HG03520 (cell line): ENCODE measurements at regions not wholly inside any gene's neighbourhood (a gene's known extent, or its start where the extent isn't known, plus 50 kb on each side); places are given as distances from the start of the nearest gene placed in this dataset.

Experiments
- ATAC-seq: cut with Tn5 transposase; IDR thresholded peaks from one replicate; pipeline ENCODE4 v1.9.1; 2021; ENCODE audit warnings: mild to moderate bottlenecking, moderate library complexity; ENCODE audit not compliant: unreplicated experiment

DNA sequence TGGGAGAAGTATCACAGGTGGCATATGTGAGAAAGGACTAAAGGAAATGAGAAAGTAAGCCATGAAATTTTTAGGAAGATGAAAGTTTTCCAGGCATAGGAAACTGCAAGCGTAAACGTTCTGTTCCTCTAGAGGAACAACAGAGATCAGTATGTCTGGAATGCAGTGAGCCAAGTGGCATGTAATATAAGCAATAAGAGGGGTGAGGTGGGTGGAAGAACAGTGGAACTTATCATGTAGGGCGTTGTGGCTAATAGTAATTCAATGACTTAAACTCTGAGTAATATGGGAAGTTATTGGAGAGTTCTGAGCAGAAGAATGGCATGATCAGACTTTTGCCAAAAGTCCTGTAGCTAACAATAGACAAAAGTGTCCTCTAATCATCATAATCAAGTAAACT is 902.9 kb downstream of the EPHA3 start:
- no peak for ATAC-seq

DNA sequence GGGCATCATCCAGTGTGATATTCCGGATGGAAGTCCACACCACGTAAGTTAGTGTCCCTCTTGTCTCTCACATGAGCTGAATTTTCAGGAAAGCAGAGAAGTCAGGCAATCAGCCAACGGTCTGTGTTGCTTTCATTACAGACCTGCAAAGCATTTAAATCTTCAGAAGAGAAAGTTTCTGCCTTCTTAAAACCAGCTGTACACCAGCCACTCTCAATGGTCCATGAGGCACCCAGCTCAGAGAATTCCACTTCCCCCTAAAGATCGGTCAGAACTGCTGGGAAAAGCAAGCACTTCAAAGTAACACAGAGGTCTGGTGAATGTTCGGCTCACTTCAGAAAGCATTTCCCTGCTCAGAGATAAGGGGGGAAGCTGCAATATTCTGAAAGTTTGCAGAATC is 903.7 kb downstream of the EPHA3 start:
- ATAC-seq, result no peak

DNA sequence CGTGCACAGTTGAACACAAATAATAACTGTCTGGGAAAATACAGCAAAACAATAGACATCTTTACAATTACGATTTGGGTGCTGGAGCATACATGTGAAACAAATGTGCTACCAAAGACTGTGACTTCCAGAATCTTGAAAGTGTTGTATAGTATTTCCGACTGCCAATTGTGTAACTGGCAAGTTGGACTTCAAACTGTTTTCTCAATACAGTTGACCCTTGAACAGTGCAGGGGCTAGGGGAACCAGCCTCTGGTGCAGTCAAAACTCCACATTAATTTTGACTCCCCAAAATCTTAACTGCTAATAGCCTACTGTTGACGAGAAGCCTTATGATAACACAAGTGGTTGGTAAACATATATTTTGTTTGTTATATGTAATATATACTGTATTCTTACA is 904.2 kb downstream of the EPHA3 start:
- no peak for ATAC-seq

DNA sequence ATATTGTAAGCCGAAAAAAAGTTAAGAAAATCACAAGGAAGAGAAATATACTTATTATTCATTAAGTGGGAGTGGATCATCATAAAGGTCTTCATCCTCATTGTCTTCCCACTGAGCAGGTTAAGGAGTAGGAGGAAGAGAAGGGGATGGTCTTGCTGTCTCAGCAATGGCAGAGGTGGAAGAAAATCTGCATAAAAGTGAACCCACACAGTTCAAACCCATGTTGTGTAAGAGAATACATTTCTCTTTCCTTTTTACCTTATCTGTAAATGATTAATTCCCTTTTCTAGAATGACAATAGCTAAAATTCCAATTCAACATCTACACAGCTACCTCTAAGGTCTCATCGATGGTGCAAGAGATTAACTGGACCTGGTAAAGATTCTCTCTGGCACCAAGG is 904.6 kb downstream of the EPHA3 start:
- ATAC-seq, result no peak

DNA sequence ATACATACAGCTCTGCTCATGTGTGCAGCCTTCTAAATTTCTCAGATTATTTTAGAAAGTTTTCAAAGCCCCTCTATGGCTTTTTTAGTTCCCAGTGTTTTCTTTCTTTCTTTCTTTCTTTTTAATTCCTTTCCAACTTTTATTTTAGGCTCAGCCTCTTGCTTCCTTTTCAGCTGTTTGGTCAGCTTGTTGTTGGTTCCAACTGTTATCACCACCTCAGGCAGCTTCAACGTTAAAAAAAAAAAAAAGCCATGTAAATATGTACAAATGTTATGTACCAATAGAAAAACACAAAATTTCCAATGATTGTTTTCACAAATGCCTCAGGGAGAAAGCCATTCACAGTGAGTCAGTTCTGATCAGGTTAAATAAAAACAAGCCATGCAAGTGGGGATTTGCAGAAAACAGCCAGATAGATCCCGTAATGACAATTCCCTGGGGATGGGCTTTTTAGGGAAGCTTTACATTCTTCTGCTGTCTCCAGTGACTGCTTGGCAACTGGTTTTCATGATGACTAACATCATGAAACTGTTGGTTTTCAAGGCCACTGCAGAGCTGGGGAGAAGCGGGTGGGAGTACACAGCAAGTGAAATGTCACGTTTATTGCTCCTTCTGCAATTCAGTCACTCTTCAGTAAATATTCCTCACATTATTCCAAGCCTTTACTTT is 908.4 kb downstream of the EPHA3 start:
- ATAC-seq, result no peak

DNA sequence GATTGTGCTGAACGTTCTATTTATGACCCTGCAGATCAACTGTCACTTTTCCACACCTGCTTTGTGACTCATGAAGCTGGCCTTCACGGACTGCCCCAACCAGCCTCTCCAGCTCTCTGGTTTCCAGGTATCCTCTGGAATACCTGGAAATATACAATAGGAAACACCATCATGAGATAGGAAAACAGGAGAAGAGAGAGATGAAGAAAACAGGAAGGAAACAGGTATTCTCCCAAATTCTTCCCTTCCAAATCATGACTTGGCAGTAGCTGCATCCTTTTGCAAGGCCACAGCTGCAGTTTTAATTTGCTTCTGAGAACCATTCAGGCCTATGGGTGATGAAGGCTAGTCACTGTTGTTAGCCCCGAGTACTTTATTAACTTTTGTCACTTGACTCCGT is 909.1 kb downstream of the EPHA3 start:
- ATAC-seq, result no peak

DNA sequence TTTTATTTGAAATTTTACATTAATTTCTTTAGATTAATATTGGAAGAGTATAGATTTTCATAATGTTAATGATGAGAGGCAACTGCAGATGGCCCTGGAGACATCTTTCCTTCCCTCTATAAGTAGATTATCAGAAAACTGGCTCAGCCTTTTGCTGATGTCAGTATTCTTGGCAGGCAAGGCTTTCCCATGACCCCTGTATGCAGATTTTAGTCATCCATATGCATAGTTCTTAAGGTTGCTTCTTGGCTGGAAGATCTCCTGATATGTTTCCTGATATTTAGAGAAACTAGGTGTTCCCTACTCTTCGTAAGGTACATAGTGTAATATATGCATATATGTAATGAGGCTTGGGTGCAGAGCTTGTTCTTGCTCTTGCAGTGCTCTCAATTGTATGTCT is 911.4 kb downstream of the EPHA3 start:
- ATAC-seq, result no peak

DNA sequence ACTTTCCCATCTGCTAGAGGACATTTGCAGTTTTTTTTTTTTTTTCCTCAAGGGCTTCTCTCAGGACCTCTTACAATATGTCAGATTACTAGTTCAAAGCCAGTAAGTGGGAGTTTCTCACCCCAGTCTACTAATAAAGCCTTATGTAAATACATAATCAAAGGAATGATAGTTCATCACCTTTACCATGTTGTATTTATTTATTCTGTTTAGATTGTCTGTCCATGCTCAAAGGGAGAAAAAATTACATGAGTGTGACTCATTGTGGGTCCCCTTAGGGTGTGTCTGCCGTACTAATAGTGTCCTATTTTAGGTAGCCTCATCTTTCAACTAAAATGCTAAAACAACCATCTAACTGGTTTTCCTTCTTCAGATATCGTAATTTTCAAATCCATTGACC is 917.6 kb downstream of the EPHA3 start:
- no peak for ATAC-seq

DNA sequence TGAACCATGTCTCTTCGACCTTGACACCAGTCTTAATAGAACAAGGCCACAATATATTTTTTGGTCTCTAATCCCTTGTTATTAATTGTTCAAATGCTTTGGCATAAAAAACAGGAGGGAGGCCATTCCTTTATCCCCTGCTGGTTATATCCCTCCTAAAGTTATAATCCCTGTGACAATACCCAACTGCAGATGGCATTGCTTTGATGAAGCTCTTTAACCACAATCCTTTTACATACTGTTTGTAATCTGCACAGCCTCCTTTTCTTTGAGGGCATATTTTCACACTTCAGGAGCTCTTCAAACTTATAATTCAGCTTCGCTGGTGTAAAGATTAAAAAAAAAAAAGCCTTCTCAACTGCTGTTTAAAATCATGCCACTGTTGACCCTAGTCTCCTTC is 919.0 kb downstream of the EPHA3 start:
- no peak for ATAC-seq

DNA sequence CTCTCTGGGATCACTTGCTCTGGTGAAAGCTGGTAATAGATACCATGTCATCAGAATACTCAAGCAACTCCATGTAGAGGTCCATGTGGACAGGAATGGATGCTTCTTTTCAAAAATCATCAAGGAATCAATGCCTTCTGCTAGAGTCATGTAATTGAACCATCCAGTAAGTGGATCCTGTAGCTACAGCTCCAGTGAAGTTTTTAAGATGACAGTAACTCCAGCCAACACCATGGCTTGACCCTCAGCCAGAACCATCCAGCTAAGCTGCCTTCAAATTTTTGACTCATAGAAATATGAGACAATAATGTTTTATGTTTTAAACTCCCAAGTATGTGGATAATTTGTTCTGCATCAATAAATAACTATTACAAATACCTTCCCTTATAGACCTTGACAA is 923.7 kb downstream of the EPHA3 start:
- ATAC-seq, result no peak

DNA sequence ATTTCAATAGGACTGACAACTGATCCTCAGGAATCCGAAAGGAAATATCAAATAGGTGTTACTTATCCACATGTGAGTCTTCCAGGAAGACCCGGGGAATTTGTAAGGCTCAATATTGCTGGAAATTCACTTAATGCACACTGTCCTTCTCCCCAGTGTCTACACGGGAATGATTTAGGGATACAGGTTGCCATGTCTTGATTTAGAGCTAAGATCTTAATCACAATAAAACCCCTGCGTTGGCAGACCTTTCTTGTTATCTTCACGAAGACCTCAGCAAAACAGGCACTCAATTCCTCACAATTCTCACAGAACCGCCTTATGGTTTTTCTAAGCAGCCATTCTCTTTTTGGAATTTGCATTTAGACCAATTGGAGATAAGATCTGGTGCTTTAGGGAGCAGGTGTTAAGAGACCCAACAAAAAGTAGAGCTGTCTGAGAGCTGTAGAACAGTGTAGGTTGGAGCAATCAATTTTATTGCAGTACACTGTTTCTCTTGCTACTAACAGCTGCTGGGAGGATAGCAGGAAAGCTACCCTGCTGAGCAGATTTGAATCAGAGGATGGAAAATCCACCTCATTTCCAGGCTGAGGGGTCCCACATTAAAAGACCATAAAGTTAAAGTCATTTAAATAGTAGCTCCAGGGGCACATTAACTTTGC is 925.7 kb downstream of the EPHA3 start:
- ATAC-seq, result no peak

DNA sequence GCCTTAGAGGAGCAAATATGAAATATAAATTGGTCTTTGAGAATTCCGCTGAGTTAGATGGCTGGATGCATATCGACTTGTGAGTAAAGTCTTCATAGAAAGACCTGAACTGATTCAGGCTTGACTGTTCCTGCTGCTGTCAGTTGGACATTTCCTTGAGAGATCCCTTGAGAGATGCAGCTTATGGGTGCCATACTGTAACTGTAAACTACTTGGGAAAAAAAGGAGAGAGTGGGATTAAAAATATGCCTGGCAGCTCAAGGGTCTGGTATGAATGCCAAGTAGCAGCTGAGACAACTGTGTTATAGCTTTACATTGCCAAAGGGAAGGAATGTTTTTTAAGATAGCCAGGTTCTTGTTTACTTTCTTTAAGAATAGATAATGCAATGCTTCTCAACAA is 926.6 kb downstream of the EPHA3 start:
- no peak for ATAC-seq

DNA sequence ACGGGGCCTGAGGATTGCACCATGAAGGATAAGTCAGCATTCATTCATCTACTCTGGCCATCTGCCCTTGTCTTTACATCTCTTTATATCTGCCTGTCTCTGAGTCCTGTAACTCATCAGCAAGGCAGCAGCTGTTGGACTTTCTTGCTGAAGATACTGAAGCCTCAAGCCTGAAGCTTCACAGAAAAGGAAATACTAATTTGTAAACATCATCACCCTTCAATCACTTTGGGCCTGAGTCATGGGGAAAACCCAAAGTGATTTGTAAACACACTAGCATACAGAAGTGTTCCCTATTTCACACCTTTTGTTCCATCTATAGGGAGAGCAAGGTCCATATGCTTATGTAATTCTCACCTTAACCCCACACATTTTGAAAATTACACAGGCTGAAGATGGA is 928.2 kb downstream of the EPHA3 start:
- no peak for ATAC-seq

DNA sequence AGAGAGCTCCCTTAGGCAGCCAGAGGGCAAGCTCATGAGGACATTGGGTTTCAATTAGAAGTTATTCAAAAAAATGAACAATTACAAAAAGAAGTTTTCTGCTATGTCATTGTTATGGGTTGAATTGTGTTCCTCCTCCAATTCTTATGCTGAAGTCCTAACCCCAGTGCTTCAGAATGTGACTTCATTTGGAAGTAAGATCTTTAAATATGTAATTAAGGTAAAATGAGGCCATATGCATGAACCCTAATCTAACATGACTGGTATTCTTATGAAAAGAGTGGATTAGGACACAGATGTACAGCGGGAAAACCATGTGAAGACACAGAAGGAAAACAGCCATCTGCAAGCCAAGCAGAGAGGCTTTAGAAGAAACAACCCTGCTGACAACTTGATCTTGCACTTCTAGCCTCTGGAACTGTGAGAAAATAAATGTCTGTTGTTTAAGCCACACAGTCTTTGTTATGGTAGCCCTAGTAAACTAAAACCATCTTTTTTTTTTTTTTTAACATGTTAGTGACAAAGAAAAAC is 929.6 kb downstream of the EPHA3 start:
- no peak for ATAC-seq

DNA sequence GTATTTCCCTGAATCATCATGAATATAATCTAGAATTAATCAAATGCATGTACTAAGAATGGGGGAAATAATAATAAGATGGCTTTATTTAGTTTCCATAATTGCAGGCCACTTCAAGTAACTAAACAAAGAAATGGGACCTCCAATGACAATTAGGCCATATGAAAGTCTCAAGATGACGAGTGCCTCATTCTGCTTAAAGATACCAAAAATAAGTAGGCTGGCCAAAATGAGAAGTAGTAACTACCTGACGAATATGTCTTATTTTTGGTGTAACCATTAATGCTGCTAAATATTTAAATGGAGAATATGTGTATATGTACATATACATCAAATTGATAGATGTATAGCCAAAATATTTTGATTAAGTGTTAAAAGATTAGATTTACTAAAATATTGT is 932.6 kb downstream of the EPHA3 start:
- no peak for ATAC-seq

DNA sequence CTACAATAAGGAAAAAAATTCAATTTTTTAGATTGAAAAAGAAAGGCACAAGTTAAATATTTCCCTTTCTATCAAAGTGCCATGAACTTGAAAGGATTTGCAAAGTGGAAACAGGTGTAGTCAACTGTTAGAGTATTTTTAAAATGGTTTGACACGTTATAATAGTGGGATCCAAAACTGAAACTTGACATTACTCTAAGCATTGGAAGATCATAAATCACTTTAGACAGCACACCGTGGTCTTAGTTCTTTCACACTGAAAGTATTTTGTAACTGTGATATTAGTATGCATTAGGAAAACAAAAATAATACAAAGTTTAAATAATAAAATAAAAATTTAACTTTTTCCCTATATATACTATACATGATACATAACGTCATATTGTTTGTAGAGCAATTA is 933.1 kb downstream of the EPHA3 start:
- no peak for ATAC-seq

DNA sequence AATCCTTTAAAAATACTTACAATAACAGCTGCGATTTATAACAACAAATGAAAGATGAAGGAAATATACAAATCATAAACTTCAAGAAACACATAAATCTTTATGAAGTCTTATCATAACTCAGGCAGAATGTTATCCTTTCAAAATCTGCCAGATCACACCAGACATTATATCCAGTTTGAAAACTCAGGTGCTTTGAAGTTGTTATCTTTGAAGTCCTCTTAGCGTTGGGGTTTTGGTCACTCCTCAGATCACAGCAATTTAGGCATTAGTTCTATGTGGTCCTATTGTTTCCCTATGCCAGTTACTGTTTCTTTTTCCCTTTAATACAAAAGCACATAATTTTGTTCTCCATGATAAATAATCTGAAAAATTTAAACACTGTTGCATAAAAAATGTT is 934.6 kb downstream of the EPHA3 start:
- ATAC-seq, result no peak

DNA sequence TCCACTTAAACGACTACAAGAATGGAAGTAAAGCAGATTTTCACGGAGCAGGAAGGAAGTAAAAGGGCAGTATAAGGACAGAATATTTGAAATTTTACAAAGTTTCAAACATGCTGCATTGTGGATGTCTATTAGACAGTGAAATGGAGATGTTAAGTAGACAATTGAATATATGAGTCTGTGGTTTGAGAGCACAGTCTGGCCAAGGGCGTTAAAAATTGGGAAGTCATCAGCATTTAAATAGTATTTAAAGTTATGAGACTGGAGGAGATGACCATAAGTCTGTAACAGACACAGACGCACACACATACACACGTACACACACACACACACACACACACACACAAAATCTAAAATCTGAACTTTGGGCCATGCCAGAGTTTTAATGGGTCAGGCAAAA is 935.9 kb downstream of the EPHA3 start:
- ATAC-seq, result no peak

DNA sequence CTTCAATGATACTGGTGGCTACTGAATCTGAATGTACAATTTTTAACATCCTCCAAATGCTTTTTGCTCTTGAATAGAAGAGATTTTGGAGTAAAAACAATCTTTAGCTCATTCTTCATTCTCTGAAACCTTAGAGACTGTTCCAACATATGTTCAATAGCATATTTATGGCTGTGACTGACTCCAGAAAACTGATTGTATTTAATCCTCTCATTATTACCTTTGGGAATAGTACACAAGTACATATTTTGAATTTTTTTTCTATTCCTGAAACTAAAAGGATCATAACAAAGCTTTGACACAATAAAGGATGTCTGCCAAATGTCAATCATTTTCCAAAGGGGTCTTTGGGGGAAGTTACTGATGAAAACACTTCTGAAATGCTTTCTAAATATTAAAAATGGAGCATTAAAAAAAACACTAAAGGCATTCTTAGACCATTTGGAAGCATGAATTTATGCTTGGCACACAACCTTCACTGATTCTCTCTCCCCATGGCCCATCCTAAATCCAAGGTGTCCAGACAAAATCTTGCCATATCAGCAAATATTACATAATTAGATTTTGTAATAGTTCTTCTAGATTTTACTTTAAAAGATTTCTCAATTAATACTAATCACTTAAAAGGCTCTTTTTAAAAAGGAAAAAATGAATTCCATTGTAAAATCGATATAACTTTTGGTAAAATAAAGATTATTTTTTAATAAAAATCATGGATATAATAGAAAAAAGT is 936.8 kb downstream of the EPHA3 start:
- no peak for ATAC-seq

DNA sequence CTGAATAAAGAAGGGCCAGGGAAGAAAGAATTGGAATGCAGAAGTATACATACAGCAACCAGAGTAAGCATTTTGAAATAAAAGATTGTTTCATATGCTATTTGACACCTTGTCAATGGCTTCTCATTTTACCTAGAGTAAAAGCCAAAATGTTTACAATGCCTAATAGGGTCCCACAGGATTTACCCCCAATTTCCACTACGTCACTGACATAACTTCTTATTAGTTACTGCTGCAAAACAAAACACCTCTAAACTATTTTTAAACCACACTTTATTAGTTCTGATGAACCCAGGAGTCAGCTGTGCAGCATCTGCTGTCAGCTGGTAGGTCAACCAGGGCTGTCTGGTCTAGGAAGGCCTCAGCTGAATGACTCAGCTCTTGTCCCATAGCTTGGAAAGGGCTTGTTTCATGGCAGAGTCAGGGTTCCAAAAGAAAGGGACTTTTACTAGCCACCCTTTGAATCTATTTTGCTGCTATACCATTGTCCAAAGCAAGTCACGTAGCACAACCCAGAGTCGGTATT is 945.1 kb downstream of the EPHA3 start:
- no peak for ATAC-seq

DNA sequence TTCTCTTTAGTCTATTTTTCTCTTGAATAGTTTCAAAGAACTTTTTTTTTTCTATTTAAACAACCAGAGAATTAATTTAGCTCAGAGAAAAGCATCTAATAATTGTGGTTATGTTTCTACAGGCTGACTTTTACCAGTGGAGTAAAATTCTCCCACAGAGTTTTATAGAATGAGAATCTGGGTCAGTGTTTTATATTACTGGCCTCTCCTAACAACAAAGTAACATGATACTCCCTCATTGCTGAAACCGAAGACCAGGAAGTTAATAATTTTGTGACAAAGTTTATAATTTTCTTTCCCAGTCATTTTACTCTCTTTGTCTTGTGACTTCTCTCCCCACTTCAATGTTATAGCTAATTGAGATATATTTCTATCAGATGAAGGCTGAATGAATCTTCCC is 946.9 kb downstream of the EPHA3 start:
- ATAC-seq, result no peak

DNA sequence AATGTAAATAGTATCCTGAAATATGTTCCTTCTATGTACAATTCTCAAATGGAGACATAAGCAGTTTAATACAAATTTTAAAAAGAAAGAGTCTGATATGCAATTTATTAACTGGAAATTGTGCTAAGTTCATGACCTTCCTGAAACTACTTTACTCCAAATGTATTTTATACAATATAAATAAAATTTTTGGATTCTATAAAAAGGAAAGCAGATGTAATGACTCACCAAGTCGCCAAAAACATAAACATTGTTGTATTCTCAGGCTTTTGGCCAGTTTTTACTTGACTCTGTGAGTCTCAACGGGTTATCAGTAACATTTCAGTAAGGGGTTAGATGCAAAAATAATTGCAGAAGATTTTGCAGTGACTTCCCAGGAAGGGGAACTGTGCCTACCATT is 948.2 kb downstream of the EPHA3 start:
- ATAC-seq, result no peak
